Loucy (cell line): ENCODE measurements at regions not wholly inside any gene's neighbourhood (a gene's known extent, or its start where the extent isn't known, plus 50 kb on each side); places are given as distances from the start of the nearest gene placed in this dataset.
"Not testable (repeated sequence)": the region's sequence is repeated elsewhere in the genome, so short reads cannot be mapped to it uniquely, and the experiment has no call there.

ENCODE experiments used
- CTCF ChIP-seq: fragments of 200-600 bp; sonication (generic); conservative IDR thresholded peaks from 2 replicates; pipeline ENCODE4 v1.5.1; 2014; ENCODE audit warnings: mild to moderate bottlenecking, antibody characterized with exemption, low read length
- EZH2phosphoT487 ChIP-seq: fragments of 200-600 bp; IDR thresholded peaks from 2 replicates; pipeline ENCODE4 v1.6.1; 2018; ENCODE audit warnings: antibody characterized with exemption, mild to moderate bottlenecking, moderate library complexity, borderline replicate concordance

- TF ChIP-seq CTCF, EZH2phosphoT487: not testable (repeated sequence)
These were observed 232.5 kb upstream of the FOXF1 start for GRCh38 chr16:86277859-86278258.
